Thyroid gland (tissue), 4 donors: ENCODE measurements at regions not wholly inside any gene's neighbourhood (a gene's known extent, or its start where the extent isn't known, plus 50 kb on each side); places are given as distances from the start of the nearest gene placed in this dataset.

ENCODE experiments used
- DNase-seq, 2 donors: peaks; one replicate each; pipeline ENCODE4 v3.0.0-alpha.2; 2019
- H3K27ac ChIP-seq, 3 donors: fragments of 200-600 bp; sonication (generic); 1 replicate in 2 of 3; 2 replicates in 1 of 3; pipeline ENCODE4 v1.5.1; 2016 to 2019; ENCODE audit warnings: mild to moderate bottlenecking in 1 of 3, moderate library complexity in 1 of 3
- H3K27me3 ChIP-seq: fragments of 200-600 bp; sonication (generic); one replicate; pipeline ENCODE4 v1.5.1; 2019
- H3K36me3 ChIP-seq, 2 donors: fragments of 200-600 bp; sonication (generic); one replicate each; pipeline ENCODE4 v1.5.1; 2016 to 2019
- H3K4me1 ChIP-seq, 2 donors: fragments of 200-600 bp; sonication (generic); one replicate each; pipeline ENCODE4 v1.5.1; 2017 to 2019
- H3K4me3 ChIP-seq, 3 donors: fragments of 200-600 bp; sonication (generic); replicated peaks in 1 of 3; 1 replicate in 2 of 3; 2 replicates in 1 of 3; pipeline ENCODE4 v1.5.1; 2016; ENCODE audit warnings: mild to moderate bottlenecking in 1 of 3
- H3K9me3 ChIP-seq: fragments of 200-600 bp; sonication (generic); one replicate; pipeline ENCODE4 v1.5.1; 2017
- CTCF ChIP-seq, 6 experiments: fragments of 200-600 bp in 3 of 6; fragments of 450-650 bp in 3 of 6; sonication (generic) in 3 of 6; IDR thresholded peaks; one replicate each; pipeline ENCODE4 v1.5.1; 2016 to 2019; ENCODE audit warnings: antibody characterized with exemption in 6 of 6, mild to moderate bottlenecking in 2 of 6, inconsistent platforms in 1 of 6, moderate library complexity in 1 of 6
- POLR2A ChIP-seq, 2 donors: fragments of 450-650 bp; IDR thresholded peaks; one replicate each; pipeline ENCODE4 v1.6.1; 2017; ENCODE audit warnings: antibody characterized with exemption in 2 of 2, mild to moderate bottlenecking in 2 of 2, moderate library complexity in 1 of 2
- WGBS, 2 donors: methylation state at CpG; one replicate each; pipeline ENCODE4 v1.1.5; 2017; 5-methylcytosine and 5-hydroxymethylcytosine counted together
- intact Hi-C: fragments of 100-400 bp; cut with DNase I; formaldehyde crosslinking; loops from one replicate; pipeline ENCODE4 v1.15.1; 2023

DNA sequence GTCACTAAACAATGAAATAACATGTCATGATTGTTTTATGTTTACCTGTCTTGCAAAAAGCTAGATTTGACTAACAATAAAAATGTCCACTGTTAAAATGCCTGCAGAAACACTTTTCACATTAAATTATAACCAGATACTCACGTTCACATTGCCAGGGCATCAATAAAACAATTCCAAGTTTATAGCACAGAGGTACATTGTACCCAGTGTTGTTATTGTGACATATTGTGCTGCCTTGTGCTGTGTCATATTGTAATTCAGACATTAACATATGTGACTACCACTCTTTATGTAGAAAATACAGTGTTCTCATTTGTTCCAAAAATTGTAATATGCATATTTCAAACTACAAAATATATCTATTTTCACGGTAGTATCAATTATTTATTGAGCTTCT, 766.1 kb downstream of the NCAM2 start:
- TF ChIP-seq CTCF (IDR thresholded peaks at IDR 0.05) (no peak), POLR2A (IDR thresholded peaks at IDR 0.05) (no peak)
- intact Hi-C loops, result no loop called here
- H3K9me3 ChIP-seq, result no peaks in the 10 kb centered on the region
- no peaks in the 10 kb centered on the region for H3K27me3 ChIP-seq
- H3K4me3 ChIP-seq, result no peak overlapping the region
- H3K36me3 ChIP-seq, result no peaks in the 10 kb centered on the region
- 76 to 86% methylated on average over 2 of the region's 2 CpGs for WGBS, 2 donors
- H3K4me1 ChIP-seq, result no peaks in the 10 kb centered on the region
- no peak overlapping the region for H3K27ac ChIP-seq
- DNase-seq, result no peak

DNA sequence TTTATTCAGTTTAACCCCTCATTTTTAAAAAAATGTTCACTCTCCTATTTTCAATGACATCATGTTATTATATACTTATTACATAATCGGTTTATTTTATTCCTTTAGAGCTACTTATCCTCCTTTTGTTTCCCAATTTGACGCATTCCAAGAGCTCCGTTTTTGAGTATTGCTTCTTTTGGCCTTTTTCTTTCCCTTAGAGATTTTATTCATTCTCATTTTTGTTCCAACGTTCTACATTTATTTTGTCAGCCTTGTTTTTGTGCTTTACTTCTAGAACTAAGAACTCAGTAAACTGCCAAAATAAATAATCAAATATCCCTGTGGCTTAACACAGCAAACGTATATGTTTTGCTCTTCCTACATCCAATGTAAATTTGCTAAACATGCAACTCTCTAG, 769.1 kb downstream of the NCAM2 start:
- no peak for DNase-seq
- no peak for TF ChIP-seq CTCF (IDR thresholded peaks at IDR 0.05)
- TF ChIP-seq POLR2A (IDR thresholded peaks at IDR 0.05), result no peak
- no peak overlapping the region for H3K27ac ChIP-seq
- H3K36me3 ChIP-seq, result no peaks in the 10 kb centered on the region
- H3K4me1 ChIP-seq, result no peaks in the 10 kb centered on the region
- WGBS, 2 donors, result 60 to 62% methylated on average over 5 of the region's 5 CpGs
- H3K27me3 ChIP-seq, result no peaks in the 10 kb centered on the region
- H3K9me3 ChIP-seq, result no peaks in the 10 kb centered on the region
- H3K4me3 ChIP-seq, result no peak overlapping the region
- intact Hi-C loops, result no loop called here

DNA sequence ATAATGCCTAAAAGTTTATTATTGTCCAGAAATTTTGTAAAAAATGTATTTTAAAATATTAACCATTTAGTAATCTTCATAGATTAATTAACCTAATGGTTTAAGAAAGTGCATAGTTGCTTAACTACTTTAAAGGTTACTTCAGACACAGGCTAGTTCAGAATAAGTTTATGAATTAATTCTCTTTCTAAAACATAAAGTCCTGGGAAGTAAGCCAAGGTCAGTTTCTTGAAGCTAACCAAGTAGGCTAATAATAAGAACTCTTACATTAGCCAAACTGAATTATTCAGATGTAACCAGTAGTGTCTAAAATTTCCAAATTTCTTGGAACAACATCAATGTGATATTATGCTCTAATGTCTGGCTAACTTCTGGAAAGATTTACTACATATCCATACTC, 790.4 kb downstream of the NCAM2 start:
- Histone ChIP-seq H3K4me1 (no peaks in the 10 kb centered on the region), H3K36me3 (no peaks in the 10 kb centered on the region), H3K4me3 (no peak overlapping the region), H3K27me3 (no peaks in the 10 kb centered on the region), H3K27ac (no peak overlapping the region), H3K9me3 (no peaks in the 10 kb centered on the region)
- intact Hi-C loops, result no loop called here
- TF ChIP-seq CTCF (IDR thresholded peaks at IDR 0.05), result no peak
- no peak for TF ChIP-seq POLR2A (IDR thresholded peaks at IDR 0.05)
- DNase-seq, result no peak

GRCh38 chr21:21801921-21802320, 803.7 kb downstream of the NCAM2 start:
- Histone ChIP-seq H3K4me3 (no peak overlapping the region), H3K9me3 (no peaks in the 10 kb centered on the region), H3K4me1 (no peaks in the 10 kb centered on the region), H3K27me3 (no peaks in the 10 kb centered on the region), H3K27ac (no peak overlapping the region), H3K36me3 (no peaks in the 10 kb centered on the region)
- intact Hi-C loops, result no loop called here
- no peak for DNase-seq
- no peak for TF ChIP-seq POLR2A (IDR thresholded peaks at IDR 0.05)
- no peak for TF ChIP-seq CTCF (IDR thresholded peaks at IDR 0.05)
- 50 to 52% methylated on average over 2 of the region's 2 CpGs for whole genome bisulfite sequencing, 2 donors

- H3K4me3 ChIP-seq, result no peak overlapping the region
- 77 to 78% methylated on average over 7 of the region's 7 CpGs for WGBS, 2 donors
Measured at GRCh38 chr21:21806711-21807597, 808.7 kb downstream of the NCAM2 start.

More at GRCh38 chr21:21806711-21807597, 808.7 kb downstream of the NCAM2 start:
- H3K27me3 ChIP-seq, result no peaks in the 10 kb centered on the region
- no peaks in the 10 kb centered on the region for H3K36me3 ChIP-seq
- no peak for DNase-seq
- H3K9me3 ChIP-seq, result no peaks in the 10 kb centered on the region
- intact Hi-C loops, result no loop called here
- TF ChIP-seq CTCF (IDR thresholded peaks at IDR 0.05), result no peak
- TF ChIP-seq POLR2A (IDR thresholded peaks at IDR 0.05), result no peak
- no peaks in the 10 kb centered on the region for H3K4me1 ChIP-seq
- H3K27ac ChIP-seq, result no peak overlapping the region
